HG03196 (cell line): ENCODE measurements at regions not wholly inside any gene's neighbourhood (a gene's known extent, or its start where the extent isn't known, plus 50 kb on each side); places are given as distances from the start of the nearest gene placed in this dataset.
"Not testable (repeated sequence)": the region's sequence is repeated elsewhere in the genome, so short reads cannot be mapped to it uniquely, and the experiment has no call there.

ENCODE experiments used
- ATAC-seq: cut with Tn5 transposase; IDR thresholded peaks from one replicate; pipeline ENCODE4 v1.9.1; 2021; ENCODE audit not compliant: unreplicated experiment

DNA sequence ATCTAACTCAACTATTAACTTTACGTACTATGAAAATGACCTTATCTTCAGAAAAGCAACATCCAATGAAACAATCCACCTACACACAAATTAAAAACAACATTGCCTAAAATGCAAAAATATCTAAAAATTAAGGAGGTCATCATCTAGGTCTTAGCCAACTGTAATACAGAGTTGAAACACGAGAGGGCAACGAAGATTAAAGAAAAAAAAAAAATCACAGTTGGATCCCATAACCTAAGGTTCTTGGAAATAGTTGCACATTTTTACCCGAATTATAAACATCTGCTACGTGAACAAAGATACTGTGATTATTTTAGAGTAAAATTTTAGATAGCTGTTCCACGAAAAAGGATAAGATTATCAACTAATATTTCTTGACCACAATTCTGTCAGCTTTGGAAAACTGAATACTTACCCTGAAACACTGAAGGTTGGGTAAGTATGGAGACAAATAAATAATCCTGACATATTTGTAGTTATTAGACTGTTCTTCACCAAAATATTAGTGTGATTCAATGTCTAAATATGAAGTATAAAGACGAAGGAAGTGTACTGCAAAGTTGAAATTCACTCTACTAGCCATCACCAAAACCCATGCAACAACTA lies 88.0 kb upstream of the AK4 start:
- no peak for ATAC-seq

DNA sequence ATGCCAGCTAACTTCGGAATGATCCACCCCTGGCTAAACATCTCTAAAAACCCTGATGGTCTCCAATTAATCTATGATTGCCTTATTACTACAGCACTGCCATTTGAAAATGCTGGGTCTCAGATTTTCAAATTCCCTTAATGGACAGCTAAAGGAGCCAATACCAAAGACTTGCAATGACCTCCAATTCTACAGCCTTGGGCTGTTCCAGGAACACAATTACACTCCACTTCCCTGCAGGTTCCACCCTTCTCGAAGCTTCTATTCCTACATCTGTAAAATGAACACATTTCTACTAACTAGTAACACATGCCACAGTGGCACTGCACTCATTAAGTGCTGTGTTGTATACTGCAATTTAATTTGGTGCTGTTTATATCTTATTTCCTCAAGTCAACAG lies 85.7 kb upstream of the AK4 start:
- ATAC-seq = no peak

DNA sequence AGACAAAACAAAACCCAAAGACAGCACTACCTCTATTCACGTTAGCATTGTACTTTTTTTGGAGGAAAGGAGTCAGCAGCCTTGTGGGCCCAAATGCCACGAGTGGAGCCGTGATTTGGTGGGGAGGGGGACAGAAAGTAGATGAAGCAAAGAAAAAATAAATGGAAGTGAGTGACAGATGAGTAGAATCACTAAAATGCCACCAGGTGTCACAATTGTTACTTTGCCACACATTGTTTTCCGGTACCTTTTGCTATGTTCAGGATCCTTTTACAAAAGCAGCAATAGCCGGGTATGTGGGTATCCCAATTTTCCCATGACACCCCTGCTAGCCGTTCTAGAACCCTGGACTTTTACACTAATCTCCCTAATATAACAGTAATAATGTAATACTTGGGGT lies 85.0 kb upstream of the AK4 start:
- ATAC-seq = no peak

DNA sequence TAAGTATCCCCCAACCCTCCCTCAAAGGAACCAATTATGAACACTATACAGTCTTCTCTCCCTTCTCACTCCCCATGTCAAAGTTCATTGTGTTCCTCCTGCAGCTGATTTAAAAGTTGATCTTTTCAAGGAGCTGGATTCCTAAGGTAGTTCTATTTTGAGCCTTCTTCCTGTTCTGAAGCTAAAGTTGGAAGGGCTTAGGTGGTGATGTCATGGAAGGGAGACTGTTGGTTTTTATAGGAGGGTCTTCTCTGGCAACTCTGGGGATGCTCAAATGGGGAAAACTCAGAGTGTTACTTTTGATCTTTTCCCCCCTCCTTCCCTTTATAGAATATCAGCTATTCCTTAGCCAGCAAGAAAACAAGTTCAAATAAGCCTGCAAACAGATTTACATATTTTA lies 83.0 kb upstream of the AK4 start:
- no peak for ATAC-seq

DNA sequence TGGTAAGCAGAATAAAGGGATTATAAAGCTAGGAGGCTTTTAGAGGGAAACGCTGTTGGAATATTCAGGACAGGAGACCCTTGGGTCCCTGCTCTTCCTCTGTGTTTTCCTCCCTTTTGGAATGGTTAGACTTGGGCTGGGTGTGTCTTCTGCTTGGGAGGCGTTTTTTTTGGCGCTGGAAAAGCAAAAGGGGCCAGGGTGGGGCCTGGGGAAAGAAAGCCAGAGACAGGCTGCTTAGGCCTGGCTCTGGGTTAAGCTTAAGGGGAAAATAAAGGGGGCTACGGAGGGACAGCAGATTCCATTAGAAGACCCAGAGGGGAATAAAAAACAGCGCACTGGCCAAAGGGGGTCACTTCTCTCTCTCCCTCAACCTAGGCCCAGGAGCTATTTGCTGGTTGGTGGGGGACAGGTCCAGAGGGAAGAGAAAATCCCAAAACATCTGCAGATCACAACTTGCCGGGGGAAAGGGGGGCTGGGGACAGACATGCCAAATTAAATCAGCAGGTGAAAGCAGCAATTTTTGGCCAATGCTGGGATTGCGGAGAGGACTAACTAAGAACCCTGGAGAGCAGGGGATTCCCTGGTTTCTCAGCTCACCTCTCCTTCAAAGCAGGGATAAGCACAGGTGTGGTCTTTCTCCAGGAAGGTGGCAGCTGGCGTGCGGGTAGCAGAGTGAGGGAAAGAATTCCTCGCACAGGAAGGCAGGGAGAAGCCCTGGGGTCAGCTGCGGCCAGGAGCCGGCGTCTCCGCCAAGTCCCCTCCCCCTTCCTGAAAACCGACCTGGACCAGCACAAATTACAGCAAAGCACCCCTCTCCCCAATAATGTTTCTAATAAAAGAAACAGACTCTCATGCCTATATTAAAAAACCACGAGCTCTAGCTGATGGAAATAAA lies 82.2 kb upstream of the AK4 start:
- ATAC-seq = no peak

DNA sequence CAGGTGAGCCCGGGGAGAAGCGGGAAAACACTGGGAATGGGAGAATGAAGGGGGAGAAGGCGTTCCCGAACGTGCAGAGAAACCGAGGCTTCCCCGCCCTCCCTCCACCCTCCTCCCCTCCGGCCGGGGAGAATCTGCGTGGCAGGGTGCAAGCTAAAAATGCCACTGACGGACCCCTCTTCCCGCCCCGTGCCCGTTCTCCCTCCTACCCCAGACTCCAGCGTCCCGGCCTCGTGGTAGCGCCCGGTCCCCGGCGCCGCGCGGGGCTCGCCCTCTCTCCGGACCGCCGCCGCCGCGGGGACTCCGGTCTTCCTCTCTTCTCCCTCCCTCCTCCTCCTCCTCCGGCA lies 81.6 kb upstream of the AK4 start:
- peak; percentile 27 for ATAC-seq

DNA sequence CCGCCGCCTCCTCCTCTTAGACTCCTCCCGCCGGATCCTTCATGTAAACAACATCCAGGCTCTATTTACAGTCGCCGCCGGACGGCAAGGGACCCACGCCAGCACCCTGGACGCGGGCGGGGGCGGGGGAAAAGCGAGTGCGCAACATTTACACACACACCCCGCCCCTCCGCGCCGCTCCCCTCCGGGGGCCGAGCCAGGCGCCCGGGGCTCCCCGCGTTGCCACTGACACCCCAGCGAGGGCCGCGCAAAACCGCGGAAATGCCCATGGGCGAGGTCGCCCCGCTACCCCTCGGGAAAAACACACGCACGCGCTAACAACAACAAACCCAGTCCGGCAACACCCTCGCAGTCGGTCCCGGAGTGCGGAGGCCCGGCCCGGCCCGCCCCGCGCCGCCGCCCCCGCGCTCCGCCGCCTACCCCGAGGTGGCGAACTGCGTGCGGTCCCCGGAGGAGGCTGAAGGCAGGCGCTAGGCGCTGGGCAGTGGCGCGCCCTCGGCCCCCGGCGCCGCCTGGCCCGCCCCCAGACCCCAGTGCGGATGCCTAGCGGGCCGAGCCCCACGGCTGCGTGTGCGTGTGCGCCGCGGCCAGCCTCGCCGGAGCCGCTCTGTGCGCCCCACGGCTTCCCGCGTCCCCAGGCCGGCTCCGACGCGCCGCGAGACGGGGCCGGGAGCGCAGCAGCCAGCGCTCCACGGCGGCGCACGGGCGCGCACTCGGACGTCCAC lies 81.1 kb upstream of the AK4 start:
- peak; percentile 38 for ATAC-seq

DNA sequence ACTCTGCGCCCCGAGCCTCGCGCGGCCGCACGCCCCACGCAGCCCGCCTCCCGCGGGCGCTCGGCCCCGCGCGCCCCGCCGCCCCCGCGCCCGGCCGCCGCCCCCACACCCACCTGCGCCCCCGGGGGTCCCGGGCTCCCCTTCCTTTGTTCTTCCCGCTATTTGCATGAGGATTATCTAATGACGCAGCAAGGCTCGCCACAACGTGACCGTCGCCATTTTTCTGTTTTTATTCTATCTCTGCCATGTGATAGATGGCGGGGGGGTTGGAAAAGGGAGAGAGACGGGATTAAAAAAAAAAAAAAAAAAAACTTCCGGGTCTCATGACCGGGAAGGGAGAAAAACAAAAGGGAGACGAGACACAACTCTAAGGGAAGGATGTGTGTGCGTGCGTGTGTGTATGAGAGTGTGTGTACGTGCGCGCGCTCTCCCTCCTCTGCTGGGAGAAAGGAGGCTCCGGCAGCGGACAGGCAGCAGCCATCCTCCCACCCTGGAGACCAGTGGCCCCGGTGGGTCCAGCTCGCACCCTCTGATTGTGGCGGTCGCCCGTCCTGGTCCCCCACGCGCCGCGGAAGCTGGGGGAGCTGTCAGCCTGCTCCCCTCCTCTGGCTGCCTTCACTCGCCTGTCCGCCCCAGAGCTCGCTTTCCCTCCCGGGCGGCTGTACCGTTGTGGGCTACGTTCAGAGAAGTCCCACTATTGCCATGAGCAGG lies 80.4 kb upstream of the AK4 start:
- ATAC-seq = peak; percentile 25

DNA sequence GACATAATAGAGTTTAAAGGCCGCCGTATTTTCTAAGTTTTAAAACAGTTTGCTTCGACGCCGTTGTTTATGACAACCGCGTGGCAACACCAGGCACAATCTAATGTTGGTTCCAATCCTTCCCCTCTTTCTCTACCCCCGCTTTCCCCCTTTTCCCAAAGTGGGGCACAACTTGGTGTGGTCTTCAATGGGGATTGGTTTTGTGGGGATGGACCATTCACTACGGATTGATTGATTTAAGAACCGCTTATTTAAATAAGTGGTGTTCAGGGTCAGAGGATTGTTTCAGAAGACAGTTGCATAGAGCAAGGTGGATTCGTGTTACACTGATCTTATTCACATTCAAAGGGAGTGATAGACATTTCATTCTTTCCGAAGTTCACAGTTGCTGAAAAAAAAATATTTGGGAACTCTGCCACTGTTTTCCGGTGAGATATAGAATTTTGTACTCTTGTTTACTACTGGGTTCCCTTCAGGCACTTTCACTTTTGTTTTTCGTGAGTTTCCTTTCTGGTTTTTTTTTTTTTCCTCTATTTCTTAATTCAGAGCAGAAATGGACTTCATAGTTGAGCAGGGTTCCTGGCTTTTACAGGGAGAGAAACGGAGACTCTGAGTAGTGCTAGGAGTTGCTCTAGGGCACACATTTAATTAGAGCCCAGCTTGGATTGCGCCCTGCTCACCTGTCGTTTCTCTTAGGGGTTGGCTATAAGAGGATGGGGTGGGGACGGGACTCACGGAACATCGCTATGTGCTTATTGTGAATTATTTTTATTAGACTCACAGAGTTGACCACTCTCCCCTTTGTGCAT lies 79.6 kb upstream of the AK4 start:
- ATAC-seq = peak; percentile 1

DNA sequence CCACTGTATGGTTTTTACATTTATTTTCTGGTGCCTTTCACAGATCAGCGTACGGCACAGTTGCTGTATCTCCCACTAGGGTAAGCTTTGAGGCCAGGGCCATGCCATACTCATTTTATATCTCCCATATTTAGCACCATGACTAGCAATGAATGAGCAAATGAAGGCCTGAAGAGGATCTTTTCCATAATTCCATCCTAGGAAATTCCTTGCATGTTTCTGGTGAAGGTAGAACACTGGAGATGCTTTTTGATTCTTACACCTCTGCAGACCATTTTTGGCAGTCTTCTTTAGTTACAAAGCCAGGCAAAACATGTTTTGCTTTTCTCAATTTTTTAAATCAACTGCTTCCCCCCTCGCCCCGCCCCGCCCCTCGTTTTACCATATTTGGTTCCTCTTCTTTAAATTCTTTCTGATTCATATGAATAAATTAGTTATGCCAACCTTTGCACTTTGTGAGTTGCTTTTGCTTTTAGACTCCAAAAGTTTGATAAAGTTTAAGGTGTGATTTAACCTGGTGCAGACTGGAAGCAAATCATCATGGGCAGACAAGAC lies 78.9 kb upstream of the AK4 start:
- ATAC-seq = no peak

DNA sequence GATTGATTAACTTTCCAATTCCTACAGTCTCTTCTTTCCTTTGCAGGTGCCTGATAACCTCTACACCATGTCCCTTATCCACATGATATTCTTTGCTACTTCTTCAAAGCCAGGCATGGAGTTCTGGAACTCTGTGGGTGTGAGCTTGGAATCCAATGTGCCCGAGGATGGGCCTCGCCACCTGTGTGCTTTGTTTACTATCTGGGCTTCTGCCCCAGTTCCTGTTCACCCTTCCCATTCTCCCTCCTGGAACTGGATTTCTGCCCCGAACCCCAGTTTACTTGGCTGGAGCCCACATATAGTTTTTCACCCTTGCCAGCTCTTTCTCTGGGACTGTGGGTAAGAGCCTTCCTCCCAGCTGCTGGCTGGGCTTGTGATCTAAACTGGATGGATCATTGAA lies 75.2 kb upstream of the AK4 start:
- no peak for ATAC-seq

DNA sequence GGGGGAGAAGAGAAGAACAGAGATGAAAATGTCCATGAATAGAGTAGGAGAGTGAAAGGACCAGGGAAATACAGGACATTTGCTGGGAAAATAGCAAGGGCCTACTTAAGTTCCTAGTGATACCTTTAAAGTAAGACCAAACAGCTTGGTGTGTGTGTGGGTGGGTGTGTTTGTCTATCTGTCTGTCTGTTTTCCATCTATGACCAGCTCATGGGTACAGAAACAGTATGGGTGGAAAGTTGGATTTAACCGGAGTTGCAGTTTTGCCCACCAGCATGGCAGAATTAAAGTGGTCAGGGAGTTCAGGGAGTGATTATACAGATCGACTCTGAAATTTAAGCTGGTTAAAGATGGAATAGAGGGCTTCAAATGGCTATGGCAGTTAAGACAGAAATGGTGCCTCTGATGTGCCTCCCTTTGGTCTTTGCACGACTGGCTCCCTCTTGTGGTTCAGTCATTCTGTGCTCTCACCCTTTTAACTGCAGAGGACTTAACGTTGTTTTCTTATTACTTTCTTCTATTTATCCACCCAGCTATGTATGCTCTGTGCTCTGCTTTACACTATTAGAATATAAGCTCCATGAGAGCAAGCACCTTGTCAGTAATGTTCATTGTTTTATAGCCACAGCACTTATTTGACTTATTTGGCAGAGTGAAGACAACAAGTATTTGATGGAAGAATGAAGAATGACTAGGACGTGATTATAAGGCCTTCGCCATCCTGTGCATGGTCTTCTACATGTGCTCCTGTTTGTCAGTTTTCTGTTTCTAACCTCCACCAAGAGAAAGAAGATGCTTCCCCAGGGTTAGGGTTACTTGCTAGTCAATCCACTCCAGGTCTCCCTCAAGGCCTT lies 72.7 kb upstream of the AK4 start:
- ATAC-seq = peak; percentile 64

DNA sequence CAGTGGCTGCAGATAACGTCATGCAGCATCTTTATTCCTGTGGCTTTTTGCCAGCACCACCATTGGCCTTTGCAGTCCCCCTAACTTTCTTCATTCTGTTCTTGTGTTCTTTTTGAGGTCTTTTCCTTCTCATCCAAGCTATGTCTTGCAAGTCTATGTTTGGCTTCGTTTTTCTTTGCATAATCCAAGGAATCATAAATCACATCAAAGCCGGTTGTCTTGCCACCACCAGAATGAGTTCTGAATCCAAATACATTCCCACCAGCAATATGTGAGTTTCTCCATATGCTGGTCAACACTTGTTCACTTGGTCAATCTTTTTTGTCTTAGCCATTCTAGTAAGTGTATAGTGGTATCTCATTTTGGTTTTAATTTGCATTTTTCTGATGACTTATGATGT lies 70.6 kb upstream of the AK4 start:
- no peak for ATAC-seq

DNA sequence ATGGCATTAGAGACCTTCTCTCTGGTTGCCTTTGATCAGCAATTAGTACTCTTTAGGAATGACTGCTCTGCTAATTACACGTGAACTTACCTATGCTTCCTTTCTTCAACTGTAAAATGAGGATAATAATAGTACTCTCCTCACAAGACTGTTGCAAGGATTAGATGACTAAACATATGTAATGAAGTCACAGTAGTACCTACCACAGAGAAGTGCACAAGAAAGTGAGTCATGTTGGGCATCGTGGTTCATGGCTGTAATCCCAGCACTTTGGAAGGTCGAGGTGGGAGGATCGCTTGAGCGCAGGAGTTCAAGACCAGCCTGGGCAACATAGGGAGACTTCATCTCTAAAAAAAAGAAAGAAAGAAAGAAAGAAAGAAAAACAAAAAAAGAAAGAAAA lies 68.1 kb upstream of the AK4 start:
- ATAC-seq = no peak

DNA sequence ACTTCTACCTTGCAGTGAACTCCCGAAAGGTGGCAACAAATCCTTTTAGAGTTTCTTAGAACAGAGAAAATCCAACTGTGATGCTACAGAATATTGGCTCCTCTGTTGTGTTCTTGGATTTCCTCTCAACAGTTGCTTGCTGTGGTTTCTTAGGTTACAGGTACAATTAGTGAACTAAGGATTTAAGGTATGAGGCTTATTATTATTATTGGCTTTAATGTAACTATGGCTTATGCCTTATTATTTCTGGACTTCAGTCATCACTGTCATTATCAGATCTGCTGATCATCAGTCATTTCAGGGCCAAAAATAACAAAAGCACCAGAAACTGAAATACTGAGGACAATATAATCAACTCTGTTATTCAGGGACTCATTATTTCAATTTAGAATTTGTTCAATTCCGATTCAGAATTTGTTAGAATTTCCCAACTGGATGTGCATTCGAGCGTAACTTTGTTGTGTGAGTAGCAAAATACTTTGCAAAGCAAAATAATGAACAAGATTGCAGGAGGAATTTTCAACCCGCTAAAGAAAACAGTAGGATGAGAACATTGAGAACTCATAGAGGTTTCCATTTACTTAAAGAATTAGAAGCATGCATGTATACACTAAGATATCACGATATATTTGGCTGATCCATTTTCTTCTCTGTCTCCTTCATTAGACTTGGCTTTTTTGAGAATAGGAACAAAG lies 65.5 kb upstream of the AK4 start:
- ATAC-seq = no peak

DNA sequence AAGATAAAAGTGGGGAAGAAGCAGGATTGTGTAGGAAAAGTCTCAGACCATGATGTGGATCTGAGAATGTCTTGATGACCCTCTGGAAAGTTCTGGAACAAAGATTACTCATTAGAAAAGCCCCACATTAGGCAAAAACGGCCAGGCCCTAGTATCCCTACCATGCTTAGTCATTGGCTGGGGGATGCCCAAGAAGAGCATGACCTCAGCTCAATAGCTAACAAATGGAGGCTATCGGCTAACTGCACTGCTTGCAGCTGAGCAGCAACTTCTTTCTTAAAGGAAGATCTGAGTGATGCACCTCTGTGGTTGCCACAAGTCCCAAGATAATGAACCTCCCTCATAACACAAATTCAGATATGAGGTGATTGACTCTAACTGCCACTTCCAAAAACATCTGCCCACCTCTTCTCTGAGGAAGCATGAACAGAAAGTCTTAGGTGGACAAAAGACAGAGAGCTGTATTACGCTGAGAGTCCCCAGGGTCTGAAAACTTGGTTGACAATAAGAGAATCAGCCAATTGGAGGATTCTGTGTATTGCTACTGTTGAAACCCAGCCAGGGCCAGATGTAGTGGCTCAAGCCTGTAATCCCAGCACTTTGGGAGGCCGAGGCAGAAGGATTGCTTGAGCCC lies 64.6 kb upstream of the AK4 start:
- peak; percentile 74 for ATAC-seq

DNA sequence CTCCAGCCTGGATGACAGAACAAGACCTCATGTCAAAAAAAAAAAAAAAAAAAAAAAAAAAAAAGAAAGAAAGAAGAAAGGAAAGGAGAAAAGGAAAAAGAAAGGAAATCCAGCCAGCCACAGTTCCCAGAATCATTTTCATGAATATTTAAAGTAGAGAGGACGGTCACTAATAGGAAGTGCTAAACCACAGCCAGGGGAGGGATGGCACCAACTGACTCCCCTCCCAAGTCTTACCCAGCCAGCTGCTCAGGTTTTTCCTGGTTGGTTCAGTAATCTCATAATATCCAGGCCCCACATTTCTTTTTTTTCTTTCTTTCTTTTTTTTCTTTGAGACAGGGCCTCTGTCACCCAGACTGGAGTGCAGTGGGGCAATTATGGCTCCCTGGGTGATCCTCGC lies 63.9 kb upstream of the AK4 start:
- no peak for ATAC-seq

DNA sequence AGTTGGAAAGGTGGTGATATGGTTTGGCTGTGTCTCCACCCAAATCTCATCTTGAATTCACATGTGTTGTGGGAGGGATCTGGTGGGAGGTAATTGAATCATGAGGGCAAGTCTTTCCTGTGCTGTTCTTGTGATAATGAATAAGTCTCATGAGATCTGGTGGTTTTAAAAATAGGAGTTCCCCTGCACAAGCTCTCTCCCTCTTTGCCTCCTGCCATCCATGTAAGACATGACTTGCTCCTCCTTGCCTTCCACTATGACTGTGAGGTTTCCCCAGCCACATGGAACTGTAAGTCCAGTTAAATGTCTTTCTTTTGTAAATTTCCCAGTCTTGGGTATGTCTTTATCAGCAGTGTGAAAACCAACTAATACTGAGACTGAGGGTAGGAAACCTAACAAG lies 60.5 kb upstream of the AK4 start:
- not testable (repeated sequence) for ATAC-seq
